ENCODE measurements at regions not wholly inside any gene's neighbourhood (a gene's known extent, or its start where the extent isn't known, plus 50 kb on each side); places are given as distances from the start of the nearest gene placed in this dataset.

GRCh38 chr6:8276148-8276547 lies 159.2 kb downstream of the SLC35B3 start:
- DNase-seq (ENCODE audit: low read depth), result no peak

GRCh38 chr6:8275667-8276066 lies 159.7 kb downstream of the SLC35B3 start:
- DNase-seq (ENCODE audit: low read depth), result no peak

- no peak for DNase-seq (ENCODE audit: low read depth)
These were observed 161.1 kb downstream of the SLC35B3 start for GRCh38 chr6:8274226-8274625.

GRCh38 chr6:8269872-8270454 lies 165.4 kb downstream of the SLC35B3 start:
- no peak for DNase-seq (ENCODE audit: low read depth)

GRCh38 chr6:8269094-8269493 lies 166.3 kb downstream of the SLC35B3 start:
- DNase-seq (ENCODE audit: low read depth), result no peak

GRCh38 chr6:8268606-8269005 lies 166.3 kb upstream of the EEF1E1 start:
- DNase-seq (ENCODE audit: low read depth), result no peak

- no peak for DNase-seq (ENCODE audit: low read depth)
These were observed 165.8 kb upstream of the EEF1E1 start for GRCh38 chr6:8268156-8268555.

GRCh38 chr6:8260610-8261009 lies 158.3 kb upstream of the EEF1E1 start:
- DNase-seq (ENCODE audit: low read depth), result no peak

- no peak for DNase-seq (ENCODE audit: low read depth)
These were observed 144.1 kb upstream of the EEF1E1 start for GRCh38 chr6:8246403-8246802.

GRCh38 chr6:8245726-8246125 lies 143.4 kb upstream of the EEF1E1 start:
- DNase-seq (ENCODE audit: low read depth), result no peak

GRCh38 chr6:8243475-8243874 lies 141.1 kb upstream of the EEF1E1 start:
- no peak for DNase-seq (ENCODE audit: low read depth)

GRCh38 chr6:8242885-8243284 lies 140.5 kb upstream of the EEF1E1 start:
- no peak for DNase-seq (ENCODE audit: low read depth)

GRCh38 chr6:8240301-8240700 lies 138.0 kb upstream of the EEF1E1 start:
- DNase-seq (ENCODE audit: low read depth), result no peak

- no peak for DNase-seq (ENCODE audit: low read depth)
These were observed 136.7 kb upstream of the EEF1E1 start for GRCh38 chr6:8238773-8239683.

- DNase-seq (ENCODE audit: low read depth), result no peak
These were observed 135.3 kb upstream of the EEF1E1 start for GRCh38 chr6:8237668-8238067.

GRCh38 chr6:8236956-8237355 lies 134.6 kb upstream of the EEF1E1 start:
- DNase-seq (ENCODE audit: low read depth), result no peak

GRCh38 chr6:8234321-8234720 lies 132.0 kb upstream of the EEF1E1 start:
- DNase-seq (ENCODE audit: low read depth), result no peak

GRCh38 chr6:8231956-8232355 lies 129.6 kb upstream of the EEF1E1 start:
- DNase-seq (ENCODE audit: low read depth), result no peak

GRCh38 chr6:8229915-8230756 lies 127.8 kb upstream of the EEF1E1 start:
- DNase-seq (ENCODE audit: low read depth), result no peak

GRCh38 chr6:8225113-8225512 lies 122.8 kb upstream of the EEF1E1 start:
- no peak for DNase-seq (ENCODE audit: low read depth)

GRCh38 chr6:8223678-8224077 lies 121.3 kb upstream of the EEF1E1 start:
- no peak for DNase-seq (ENCODE audit: low read depth)

GRCh38 chr6:8219352-8219943 lies 117.1 kb upstream of the EEF1E1 start:
- peak; percentile 44 for DNase-seq (ENCODE audit: low read depth)
